ENCODE measurements at regions not wholly inside any gene's neighbourhood (a gene's known extent, or its start where the extent isn't known, plus 50 kb on each side); places are given as distances from the start of the nearest gene placed in this dataset.

- no peak for TF ChIP-seq EZH2 (IDR thresholded peaks at IDR 0.05; ENCODE audit: low read length, missing control alignments)
- no peak for TF ChIP-seq CTCF (conservative IDR thresholded peaks at IDR 0.05 in 1 of 2, IDR thresholded peaks at IDR 0.05 in 1 of 2; ENCODE audit: low read depth in 1 of 2, low read length in 2 of 2)
Observed at GRCh38 chr1:60746278-60746791, 336.0 kb upstream of the NFIA start.

All from fibroblast of lung (primary cell).